ENCODE measurements at regions not wholly inside any gene's neighbourhood (a gene's known extent, or its start where the extent isn't known, plus 50 kb on each side); places are given as distances from the start of the nearest gene placed in this dataset.

- Histone ChIP-seq H3K79me2 (ENCODE audit: insufficient read depth) (no peaks in the 10 kb centered on the region), H3K27me3 (ENCODE audit: insufficient read depth) (no peaks in the 10 kb centered on the region), H3K4me3 (ENCODE audit: low read depth in 2 of 2, low read length in 1 of 2) (no peak overlapping the region), H2AFZ (ENCODE audit: low read depth) (no peak overlapping the region), H3K4me1 (ENCODE audit: control insufficient read depth in 1 of 2, insufficient read depth in 2 of 2, low read depth in 1 of 2, low read length in 1 of 2) (peaks cover 3 to 11% of the 10 kb centered on the region in 2 experiments; a peak in 2 of 4 replicates), H3K4me2 (no peak overlapping the region), H3K36me3 (replicated peaks in 1 of 2; ENCODE audit: control insufficient read depth in 1 of 2, insufficient read depth in 2 of 2, low read length in 1 of 2) (no peaks in the 10 kb centered on the region), H3F3A (replicated peaks; ENCODE audit: insufficient read depth) (no peaks in the 10 kb centered on the region), H3K27ac (ENCODE audit: low read depth in 2 of 2, low read length in 1 of 2) (peak overlapping the region in 1 of 2 experiments; percentile 77; a peak in 1 of 4 replicates), H3K9me3 (no peaks in the 10 kb centered on the region), H3K9me2 (no peaks in the 10 kb centered on the region), H4K20me1 (ENCODE audit: insufficient read depth) (no peaks in the 10 kb centered on the region), H3K9ac (no peak overlapping the region)
- ChIA-PET CTCF (no interaction called here), POLR2A (no interaction called here)
- TF ChIP-seq MAX (IDR thresholded peaks at IDR 0.05; ENCODE audit: low read depth) (no peak), FOSL2 (IDR thresholded peaks at IDR 0.05; ENCODE audit: borderline replicate concordance, low read depth) (no peak), CHD2 (IDR thresholded peaks at IDR 0.05; ENCODE audit: low read length, partially characterized antibody) (peak; percentile 30), GATA2 (CRISPR knock-in tag; IDR thresholded peaks at IDR 0.05) (peak; percentile 61), EP300 (IDR thresholded peaks at IDR 0.05; ENCODE audit: borderline replicate concordance in 1 of 2, low read depth in 1 of 2, low read length in 1 of 2) (peak in 1 of 2 experiments; percentile 43; a peak in 1 of 4 replicates), MXI1 (IDR thresholded peaks at IDR 0.05; ENCODE audit: low read depth, low read length) (peak; percentile 33; the same call in 1 of the 2 replicates), YY1 (IDR thresholded peaks at IDR 0.05; ENCODE audit: low read depth) (no peak), CTCF (IDR thresholded peaks at IDR 0.05) (no peak), SMC3 (IDR thresholded peaks at IDR 0.05; ENCODE audit: low read depth, low read length) (no peak), RAD21 (IDR thresholded peaks at IDR 0.05; ENCODE audit: low read length) (no peak)
- TF ChIP-seq, protein P1, sequence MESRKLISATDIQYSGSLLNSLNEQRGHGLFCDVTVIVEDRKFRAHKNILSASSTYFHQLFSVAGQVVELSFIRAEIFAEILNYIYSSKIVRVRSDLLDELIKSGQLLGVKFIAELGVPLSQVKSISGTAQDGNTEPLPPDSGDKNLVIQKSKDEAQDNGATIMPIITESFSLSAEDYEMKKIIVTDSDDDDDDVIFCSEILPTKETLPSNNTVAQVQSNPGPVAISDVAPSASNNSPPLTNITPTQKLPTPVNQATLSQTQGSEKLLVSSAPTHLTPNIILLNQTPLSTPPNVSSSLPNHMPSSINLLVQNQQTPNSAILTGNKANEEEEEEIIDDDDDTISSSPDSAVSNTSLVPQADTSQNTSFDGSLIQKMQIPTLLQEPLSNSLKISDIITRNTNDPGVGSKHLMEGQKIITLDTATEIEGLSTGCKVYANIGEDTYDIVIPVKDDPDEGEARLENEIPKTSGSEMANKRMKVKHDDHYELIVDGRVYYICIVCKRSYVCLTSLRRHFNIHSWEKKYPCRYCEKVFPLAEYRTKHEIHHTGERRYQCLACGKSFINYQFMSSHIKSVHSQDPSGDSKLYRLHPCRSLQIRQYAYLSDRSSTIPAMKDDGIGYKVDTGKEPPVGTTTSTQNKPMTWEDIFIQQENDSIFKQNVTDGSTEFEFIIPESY (IDR thresholded peaks at IDR 0.05; ENCODE audit: borderline replicate concordance, low read depth): no peak
- no peak for DNase-seq
These were observed 585.9 kb downstream of the PRR16 start for GRCh38 chr5:121049971-121050370.

DNA sequence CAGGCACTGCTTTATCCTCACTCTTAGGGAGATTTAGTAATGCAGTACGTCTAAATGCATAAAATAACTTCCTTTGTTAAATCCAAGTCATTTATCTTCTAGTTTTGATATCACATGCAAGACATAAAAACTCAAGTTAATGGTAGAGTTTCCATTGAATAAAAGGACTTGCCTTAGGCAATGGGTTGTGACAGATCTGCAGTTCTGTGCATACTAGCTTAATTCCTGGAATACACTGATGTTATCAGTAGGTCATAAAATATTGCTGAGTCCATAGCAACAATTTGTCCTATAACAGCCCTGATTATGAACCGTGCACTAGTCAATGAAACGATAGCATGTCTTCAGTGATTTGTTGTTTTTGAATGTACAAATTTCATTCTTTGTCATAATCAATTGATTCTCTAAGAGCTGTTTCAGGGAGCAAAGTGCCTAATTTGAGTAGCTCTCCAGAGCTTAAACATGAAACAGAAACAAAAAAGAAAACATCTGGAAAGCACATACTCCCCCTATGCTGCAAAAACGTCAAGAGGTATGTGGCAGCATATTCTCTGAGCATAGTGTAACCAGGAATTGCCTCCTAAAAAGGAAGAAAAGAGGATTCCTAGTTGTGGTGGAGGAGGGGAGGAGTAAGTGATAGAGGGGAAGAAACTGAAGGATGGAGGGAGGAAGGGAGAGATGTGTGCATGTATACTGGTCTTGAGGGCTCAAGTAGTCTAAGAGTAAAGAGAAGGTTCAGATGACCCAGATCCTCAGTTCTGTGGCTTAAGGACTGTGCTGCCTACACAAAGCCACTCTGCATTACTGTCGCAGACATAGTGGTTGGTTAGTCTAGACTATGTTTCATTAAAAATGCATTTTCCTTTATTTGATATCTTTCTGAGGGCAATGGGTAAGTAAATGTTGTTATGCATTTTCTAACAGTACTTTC lies 589.2 kb downstream of the PRR16 start:
- Histone ChIP-seq H3K9me3 (no peaks in the 10 kb centered on the region), H3K4me3 (ENCODE audit: low read depth in 2 of 2, low read length in 1 of 2) (no peak overlapping the region; a peak in 1 of 4 replicates), H3K9me2 (no peaks in the 10 kb centered on the region), H3K36me3 (replicated peaks in 1 of 2; ENCODE audit: control insufficient read depth in 1 of 2, insufficient read depth in 2 of 2, low read length in 1 of 2) (no peaks in the 10 kb centered on the region), H3F3A (replicated peaks; ENCODE audit: insufficient read depth) (no peaks in the 10 kb centered on the region), H3K27ac (ENCODE audit: low read depth in 2 of 2, low read length in 1 of 2) (peak overlapping the region in 1 of 2 experiments; percentile 92; a peak in 2 of 4 replicates), H2AFZ (ENCODE audit: low read depth) (peak overlapping the region; percentile 77; the same call in 1 of the 2 replicates), H3K4me1 (ENCODE audit: control insufficient read depth in 1 of 2, insufficient read depth in 2 of 2, low read depth in 1 of 2, low read length in 1 of 2) (peaks cover 0 to 11% of the 10 kb centered on the region in 2 experiments; a peak in 2 of 4 replicates), H3K4me2 (no peak overlapping the region), H3K27me3 (ENCODE audit: insufficient read depth) (no peaks in the 10 kb centered on the region), H3K9ac (no peak overlapping the region), H3K79me2 (ENCODE audit: insufficient read depth) (no peaks in the 10 kb centered on the region), H4K20me1 (ENCODE audit: insufficient read depth) (no peaks in the 10 kb centered on the region)
- ChIA-PET CTCF (no interaction called here), POLR2A (no interaction called here)
- DNase-seq: peak; percentile 46
- TF ChIP-seq GATA2 (CRISPR knock-in tag; IDR thresholded peaks at IDR 0.05): peak; percentile 96
- TF ChIP-seq POLR2AphosphoS5 (IDR thresholded peaks at IDR 0.05; ENCODE audit: low read depth, low read length): no peak
- TF ChIP-seq RCOR1 (IDR thresholded peaks at IDR 0.05; ENCODE audit: low read length): peak; percentile 90
- no peak for TF ChIP-seq YY1 (IDR thresholded peaks at IDR 0.05; ENCODE audit: low read depth)
- TF ChIP-seq, protein P2, sequence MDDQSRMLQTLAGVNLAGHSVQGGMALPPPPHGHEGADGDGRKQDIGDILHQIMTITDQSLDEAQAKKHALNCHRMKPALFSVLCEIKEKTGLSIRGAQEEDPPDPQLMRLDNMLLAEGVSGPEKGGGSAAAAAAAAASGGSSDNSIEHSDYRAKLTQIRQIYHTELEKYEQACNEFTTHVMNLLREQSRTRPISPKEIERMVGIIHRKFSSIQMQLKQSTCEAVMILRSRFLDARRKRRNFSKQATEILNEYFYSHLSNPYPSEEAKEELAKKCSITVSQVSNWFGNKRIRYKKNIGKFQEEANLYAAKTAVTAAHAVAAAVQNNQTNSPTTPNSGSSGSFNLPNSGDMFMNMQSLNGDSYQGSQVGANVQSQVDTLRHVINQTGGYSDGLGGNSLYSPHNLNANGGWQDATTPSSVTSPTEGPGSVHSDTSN (IDR thresholded peaks at IDR 0.05): peak; percentile 28; the same call in 1 of the 2 replicates
- TF ChIP-seq CHD2 (IDR thresholded peaks at IDR 0.05; ENCODE audit: low read length, partially characterized antibody): peak; percentile 68
- 0 out of 2 replicates have a peak, but pooled peaks have one; percentile 14 for TF ChIP-seq JUND (IDR thresholded peaks at IDR 0.05)
- TF ChIP-seq FOXJ3 (CRISPR knock-in tag; IDR thresholded peaks at IDR 0.05): 0 out of 2 replicates have a peak, but pooled peaks have one; percentile 41
- TF ChIP-seq, protein P3, sequence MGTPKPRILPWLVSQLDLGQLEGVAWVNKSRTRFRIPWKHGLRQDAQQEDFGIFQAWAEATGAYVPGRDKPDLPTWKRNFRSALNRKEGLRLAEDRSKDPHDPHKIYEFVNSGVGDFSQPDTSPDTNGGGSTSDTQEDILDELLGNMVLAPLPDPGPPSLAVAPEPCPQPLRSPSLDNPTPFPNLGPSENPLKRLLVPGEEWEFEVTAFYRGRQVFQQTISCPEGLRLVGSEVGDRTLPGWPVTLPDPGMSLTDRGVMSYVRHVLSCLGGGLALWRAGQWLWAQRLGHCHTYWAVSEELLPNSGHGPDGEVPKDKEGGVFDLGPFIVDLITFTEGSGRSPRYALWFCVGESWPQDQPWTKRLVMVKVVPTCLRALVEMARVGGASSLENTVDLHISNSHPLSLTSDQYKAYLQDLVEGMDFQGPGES (IDR thresholded peaks at IDR 0.05; ENCODE audit: low read depth, low read length): no peak
- no peak for TF ChIP-seq EZH2phosphoT487 (IDR thresholded peaks at IDR 0.05; ENCODE audit: borderline replicate concordance, low read depth)
- peak; percentile 10; the same call in 1 of the 2 replicates for TF ChIP-seq RAD21 (IDR thresholded peaks at IDR 0.05; ENCODE audit: low read length)
- TF ChIP-seq EP300 (IDR thresholded peaks at IDR 0.05; ENCODE audit: borderline replicate concordance in 1 of 2, low read depth in 1 of 2, low read length in 1 of 2): peak in 1 of 2 experiments; percentile 92; a peak in 2 of 4 replicates
- 40% methylated on average over 5 of the region's 5 CpGs for WGBS (ENCODE audit: low lambda C conversion rate)

All from SK-N-SH (cell line).